ENCODE measurements at regions not wholly inside any gene's neighbourhood (a gene's known extent, or its start where the extent isn't known, plus 50 kb on each side); places are given as distances from the start of the nearest gene placed in this dataset.

DNA sequence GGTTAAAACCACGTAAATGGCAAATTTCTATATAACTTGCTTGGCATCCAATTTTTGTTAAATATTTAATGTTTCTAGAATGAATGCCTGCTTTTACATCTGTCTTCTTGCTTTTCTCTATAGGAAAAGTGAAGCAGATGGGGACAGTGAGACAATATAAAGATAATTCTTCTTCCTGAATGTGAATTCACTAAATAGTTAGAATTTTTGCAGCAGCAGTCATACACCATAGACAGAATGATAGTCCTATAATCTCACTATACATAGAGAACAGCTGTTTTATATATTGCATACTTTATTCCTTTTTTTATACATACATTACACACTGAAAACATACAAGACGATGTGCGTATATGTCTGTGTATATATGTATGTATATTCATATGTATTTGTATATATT lies 1127.3 kb downstream of the PCDH9 start:
- 72 to 86% methylated on average over 3 of the region's 3 CpGs for WGBS, 2 donors
- H3K4me1 ChIP-seq: no peaks in the 10 kb centered on the region
- no peaks in the 10 kb centered on the region for H3K27me3 ChIP-seq
- no peaks in the 10 kb centered on the region for H3K9me3 ChIP-seq
- no peak for DNase-seq (ENCODE audit: low spot score in 2 of 2)
- no peak overlapping the region for H3K27ac ChIP-seq
- no peak overlapping the region for H3K4me3 ChIP-seq
- H3K36me3 ChIP-seq: no peaks in the 10 kb centered on the region
- TF ChIP-seq POLR2A (IDR thresholded peaks at IDR 0.05) (no peak), EP300 (IDR thresholded peaks at IDR 0.05) (no peak)
- TF ChIP-seq, protein P1, sequence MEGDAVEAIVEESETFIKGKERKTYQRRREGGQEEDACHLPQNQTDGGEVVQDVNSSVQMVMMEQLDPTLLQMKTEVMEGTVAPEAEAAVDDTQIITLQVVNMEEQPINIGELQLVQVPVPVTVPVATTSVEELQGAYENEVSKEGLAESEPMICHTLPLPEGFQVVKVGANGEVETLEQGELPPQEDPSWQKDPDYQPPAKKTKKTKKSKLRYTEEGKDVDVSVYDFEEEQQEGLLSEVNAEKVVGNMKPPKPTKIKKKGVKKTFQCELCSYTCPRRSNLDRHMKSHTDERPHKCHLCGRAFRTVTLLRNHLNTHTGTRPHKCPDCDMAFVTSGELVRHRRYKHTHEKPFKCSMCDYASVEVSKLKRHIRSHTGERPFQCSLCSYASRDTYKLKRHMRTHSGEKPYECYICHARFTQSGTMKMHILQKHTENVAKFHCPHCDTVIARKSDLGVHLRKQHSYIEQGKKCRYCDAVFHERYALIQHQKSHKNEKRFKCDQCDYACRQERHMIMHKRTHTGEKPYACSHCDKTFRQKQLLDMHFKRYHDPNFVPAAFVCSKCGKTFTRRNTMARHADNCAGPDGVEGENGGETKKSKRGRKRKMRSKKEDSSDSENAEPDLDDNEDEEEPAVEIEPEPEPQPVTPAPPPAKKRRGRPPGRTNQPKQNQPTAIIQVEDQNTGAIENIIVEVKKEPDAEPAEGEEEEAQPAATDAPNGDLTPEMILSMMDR (IDR thresholded peaks at IDR 0.05): no peak

- Histone ChIP-seq H3K27me3 (no peaks in the 10 kb centered on the region), H3K4me1 (no peaks in the 10 kb centered on the region), H3K36me3 (no peaks in the 10 kb centered on the region), H3K9me3 (peaks cover 0 to 3% (median 0%) of the 10 kb centered on the region in 4 donors), H3K4me3 (no peak overlapping the region), H3K27ac (no peak overlapping the region)
- 63 to 66% methylated on average over 10 of the region's 10 CpGs for WGBS, 2 donors
- DNase-seq (ENCODE audit: low spot score in 2 of 2): no peak
- TF ChIP-seq, protein P1 (IDR thresholded peaks at IDR 0.05): no peak
- no peak for TF ChIP-seq EP300 (IDR thresholded peaks at IDR 0.05)
- no peak for TF ChIP-seq POLR2A (IDR thresholded peaks at IDR 0.05)
Measured at GRCh38 chr13:66099825-66100224, 1130.3 kb downstream of the PCDH9 start.

DNA sequence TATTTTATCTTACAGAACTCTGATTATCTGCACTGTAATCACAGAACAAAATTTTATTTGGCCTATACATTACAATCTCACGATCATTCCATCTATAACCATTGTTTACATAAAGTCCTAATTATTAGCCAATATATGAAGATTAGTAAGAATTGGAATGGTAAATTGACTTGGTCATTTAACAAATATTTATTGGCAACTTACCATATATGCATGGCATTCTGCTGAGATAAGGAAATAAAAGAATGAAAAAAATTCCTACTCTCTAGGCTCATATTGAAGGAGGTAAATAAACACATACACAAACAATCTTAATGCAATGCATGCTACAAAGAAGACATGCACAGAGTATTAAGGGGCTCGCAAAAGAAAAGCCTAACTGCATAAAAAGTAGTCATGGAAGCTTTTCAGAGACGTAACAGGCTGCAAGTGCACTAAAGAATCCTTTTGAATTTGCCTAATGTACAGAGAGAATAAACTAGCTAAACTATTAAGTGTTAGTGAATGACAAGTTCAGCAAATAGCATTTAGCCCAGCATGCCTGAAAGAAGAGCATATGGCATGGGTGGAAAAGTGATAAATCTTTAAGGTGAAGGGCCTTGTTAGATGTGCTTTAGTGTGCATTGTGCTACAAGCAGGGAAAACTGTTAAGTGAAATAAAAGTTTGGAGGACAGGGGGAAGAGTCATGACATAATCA lies 1131.1 kb downstream of the PCDH9 start:
- Histone ChIP-seq H3K9me3 (peaks cover 0 to 4% (median 0%) of the 10 kb centered on the region in 4 donors), H3K4me1 (no peaks in the 10 kb centered on the region), H3K27ac (no peak overlapping the region), H3K4me3 (no peak overlapping the region), H3K27me3 (no peaks in the 10 kb centered on the region), H3K36me3 (no peaks in the 10 kb centered on the region)
- no peak for DNase-seq (ENCODE audit: low spot score in 2 of 2)
- TF ChIP-seq, protein P1 (IDR thresholded peaks at IDR 0.05): no peak
- no peak for TF ChIP-seq EP300 (IDR thresholded peaks at IDR 0.05)
- no peak for TF ChIP-seq POLR2A (IDR thresholded peaks at IDR 0.05)
- 48 to 60% methylated on average over 3 of the region's 3 CpGs for WGBS, 2 donors

GRCh38 chr13:66089711-66090110 lies 1140.4 kb downstream of the PCDH9 start:
- no peak overlapping the region for H3K27ac ChIP-seq
- no peak overlapping the region for H3K4me3 ChIP-seq
- 0 to 61% methylated on average over 1 of the region's 1 CpG for WGBS, 2 donors

GRCh38 chr13:66087269-66087710 lies 1142.8 kb downstream of the PCDH9 start:
- TF ChIP-seq, protein P1 (IDR thresholded peaks at IDR 0.05): no peak
- TF ChIP-seq POLR2A (IDR thresholded peaks at IDR 0.05) (no peak), EP300 (IDR thresholded peaks at IDR 0.05) (no peak)
- no peak overlapping the region for H3K4me3 ChIP-seq
- H3K36me3 ChIP-seq: no peaks in the 10 kb centered on the region
- H3K9me3 ChIP-seq: peaks cover 0 to under 1% (median 0%) of the 10 kb centered on the region in 4 donors
- DNase-seq (ENCODE audit: low spot score in 2 of 2): no peak
- WGBS, 2 donors: 29 to 35% methylated on average over 2 of the region's 2 CpGs
- H3K27me3 ChIP-seq: no peaks in the 10 kb centered on the region
- no peak overlapping the region for H3K27ac ChIP-seq
- H3K4me1 ChIP-seq: no peaks in the 10 kb centered on the region

More at GRCh38 chr13:66089711-66090110, 1140.4 kb downstream of the PCDH9 start:
- no peaks in the 10 kb centered on the region for H3K4me1 ChIP-seq
- DNase-seq (ENCODE audit: low spot score in 2 of 2): no peak
- TF ChIP-seq EP300 (IDR thresholded peaks at IDR 0.05) (no peak), POLR2A (IDR thresholded peaks at IDR 0.05) (no peak)
- TF ChIP-seq, protein P1 (IDR thresholded peaks at IDR 0.05): no peak
- H3K27me3 ChIP-seq: no peaks in the 10 kb centered on the region
- no peaks in the 10 kb centered on the region for H3K36me3 ChIP-seq
- H3K9me3 ChIP-seq: peaks cover 0 to 5% (median 0%) of the 10 kb centered on the region in 4 donors
